Thyroid gland (tissue), 4 donors: ENCODE measurements at regions not wholly inside any gene's neighbourhood (a gene's known extent, or its start where the extent isn't known, plus 50 kb on each side); places are given as distances from the start of the nearest gene placed in this dataset.
"Not testable (repeated sequence)": the region's sequence is repeated elsewhere in the genome, so short reads cannot be mapped to it uniquely, and the experiment has no call there.

Experiments used
- DNase-seq, 2 donors: peaks; one replicate each; pipeline ENCODE4 v3.0.0-alpha.2; 2019
- H3K27ac ChIP-seq, 3 donors: fragments of 200-600 bp; sonication (generic); 1 replicate in 2 of 3; 2 replicates in 1 of 3; pipeline ENCODE4 v1.5.1; 2016 to 2019; ENCODE audit warnings: mild to moderate bottlenecking in 1 of 3, moderate library complexity in 1 of 3
- H3K27me3 ChIP-seq: fragments of 200-600 bp; sonication (generic); one replicate; pipeline ENCODE4 v1.5.1; 2019
- H3K36me3 ChIP-seq, 2 donors: fragments of 200-600 bp; sonication (generic); one replicate each; pipeline ENCODE4 v1.5.1; 2016 to 2019
- H3K4me1 ChIP-seq, 2 donors: fragments of 200-600 bp; sonication (generic); one replicate each; pipeline ENCODE4 v1.5.1; 2017 to 2019
- H3K4me3 ChIP-seq, 3 donors: fragments of 200-600 bp; sonication (generic); replicated peaks in 1 of 3; 1 replicate in 2 of 3; 2 replicates in 1 of 3; pipeline ENCODE4 v1.5.1; 2016; ENCODE audit warnings: mild to moderate bottlenecking in 1 of 3
- H3K9me3 ChIP-seq: fragments of 200-600 bp; sonication (generic); one replicate; pipeline ENCODE4 v1.5.1; 2017
- POLR2A ChIP-seq, 2 donors: fragments of 450-650 bp; IDR thresholded peaks; one replicate each; pipeline ENCODE4 v1.6.1; 2017; ENCODE audit warnings: antibody characterized with exemption in 2 of 2, mild to moderate bottlenecking in 2 of 2, moderate library complexity in 1 of 2
- WGBS, 2 donors: methylation state at CpG; one replicate each; pipeline ENCODE4 v1.1.5; 2017; 5-methylcytosine and 5-hydroxymethylcytosine counted together
- intact Hi-C: fragments of 100-400 bp; cut with DNase I; formaldehyde crosslinking; loops from one replicate; pipeline ENCODE4 v1.15.1; 2023
- TF ChIP-seq, protein P1 (sequence below), 6 experiments: fragments of 200-600 bp in 3 of 6; fragments of 450-650 bp in 3 of 6; sonication (generic) in 3 of 6; IDR thresholded peaks; one replicate each; pipeline ENCODE4 v1.5.1; 2016 to 2019; ENCODE audit warnings: antibody characterized with exemption in 6 of 6, mild to moderate bottlenecking in 2 of 6, inconsistent platforms in 1 of 6, moderate library complexity in 1 of 6

DNA sequence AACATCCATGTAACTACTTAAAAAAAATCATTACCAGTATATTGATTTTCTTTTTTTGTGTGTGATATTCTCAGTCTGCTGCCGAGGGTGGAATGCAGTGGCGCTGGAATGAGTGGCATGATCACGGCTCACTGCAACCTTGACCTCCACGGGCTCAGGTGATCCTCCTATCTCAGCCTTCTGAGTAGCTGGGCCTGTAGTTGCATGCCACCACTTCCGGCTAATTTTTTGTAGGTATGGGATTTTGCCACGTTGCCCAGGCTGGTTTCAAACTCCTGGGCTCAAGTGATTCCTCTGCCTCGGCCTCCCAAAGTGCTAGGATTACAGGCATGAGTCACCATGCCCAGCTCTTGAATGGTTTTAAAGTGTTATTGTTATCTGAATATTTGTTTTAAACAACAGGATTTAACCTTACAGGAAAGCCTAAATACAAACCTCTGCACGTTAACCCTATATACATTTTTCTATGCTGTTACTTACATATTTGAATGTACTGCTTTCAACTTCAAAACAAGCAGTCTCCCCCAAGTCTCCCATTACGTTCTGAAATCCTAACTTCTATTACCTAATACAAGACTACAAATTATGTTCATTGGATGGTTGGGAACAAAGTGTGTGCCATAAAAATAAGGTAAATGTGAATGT, 61.7 kb downstream of the KPNA2 start:
- intact Hi-C loops = no loop called here
- H3K4me3 ChIP-seq = no peak overlapping the region
- H3K4me1 ChIP-seq = peaks cover 0 to 4% of the 10 kb centered on the region in 2 donors
- no peak for TF ChIP-seq POLR2A (IDR thresholded peaks at IDR 0.05)
- TF ChIP-seq, protein P1, sequence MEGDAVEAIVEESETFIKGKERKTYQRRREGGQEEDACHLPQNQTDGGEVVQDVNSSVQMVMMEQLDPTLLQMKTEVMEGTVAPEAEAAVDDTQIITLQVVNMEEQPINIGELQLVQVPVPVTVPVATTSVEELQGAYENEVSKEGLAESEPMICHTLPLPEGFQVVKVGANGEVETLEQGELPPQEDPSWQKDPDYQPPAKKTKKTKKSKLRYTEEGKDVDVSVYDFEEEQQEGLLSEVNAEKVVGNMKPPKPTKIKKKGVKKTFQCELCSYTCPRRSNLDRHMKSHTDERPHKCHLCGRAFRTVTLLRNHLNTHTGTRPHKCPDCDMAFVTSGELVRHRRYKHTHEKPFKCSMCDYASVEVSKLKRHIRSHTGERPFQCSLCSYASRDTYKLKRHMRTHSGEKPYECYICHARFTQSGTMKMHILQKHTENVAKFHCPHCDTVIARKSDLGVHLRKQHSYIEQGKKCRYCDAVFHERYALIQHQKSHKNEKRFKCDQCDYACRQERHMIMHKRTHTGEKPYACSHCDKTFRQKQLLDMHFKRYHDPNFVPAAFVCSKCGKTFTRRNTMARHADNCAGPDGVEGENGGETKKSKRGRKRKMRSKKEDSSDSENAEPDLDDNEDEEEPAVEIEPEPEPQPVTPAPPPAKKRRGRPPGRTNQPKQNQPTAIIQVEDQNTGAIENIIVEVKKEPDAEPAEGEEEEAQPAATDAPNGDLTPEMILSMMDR (IDR thresholded peaks at IDR 0.05) = no peak
- no peaks in the 10 kb centered on the region for H3K27me3 ChIP-seq
- no peaks in the 10 kb centered on the region for H3K36me3 ChIP-seq
- WGBS, 2 donors = 77 to 84% methylated on average over 9 of the region's 9 CpGs
- H3K9me3 ChIP-seq = no peaks in the 10 kb centered on the region
- no peak for DNase-seq
- H3K27ac ChIP-seq = no peak overlapping the region

DNA sequence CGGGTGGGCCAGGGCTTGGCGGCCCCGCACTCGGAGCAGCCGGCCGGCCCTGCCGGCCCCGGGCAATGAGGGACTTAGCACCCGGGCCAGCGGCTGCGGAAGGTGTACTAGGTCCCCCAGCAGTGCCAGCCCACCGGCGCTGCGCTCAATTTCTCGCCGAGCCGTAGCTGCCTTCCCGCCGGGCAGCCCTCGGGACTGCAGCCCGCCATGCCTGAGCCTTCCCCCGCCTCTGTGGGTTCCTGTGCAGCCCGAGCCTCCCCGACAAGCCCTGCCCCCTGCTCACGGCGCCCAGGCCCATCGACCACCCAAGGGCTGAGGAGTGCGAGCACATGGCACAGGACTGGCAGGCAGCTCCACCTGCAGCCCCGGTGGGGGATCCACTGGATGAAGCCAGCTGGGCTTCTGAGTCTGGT, 63.8 kb downstream of the KPNA2 start:
- H3K4me3 ChIP-seq, H3K9me3 ChIP-seq, intact Hi-C loops, DNase-seq, H3K27me3 ChIP-seq, H3K27ac ChIP-seq, H3K36me3 ChIP-seq: not testable (repeated sequence)
- WGBS, 2 donors = 98 to 100% methylated on average over 6 to 23 of the region's 29 CpGs
- H3K4me1 ChIP-seq = peaks cover 12 to 15% of the 10 kb centered on the region in 2 donors

DNA sequence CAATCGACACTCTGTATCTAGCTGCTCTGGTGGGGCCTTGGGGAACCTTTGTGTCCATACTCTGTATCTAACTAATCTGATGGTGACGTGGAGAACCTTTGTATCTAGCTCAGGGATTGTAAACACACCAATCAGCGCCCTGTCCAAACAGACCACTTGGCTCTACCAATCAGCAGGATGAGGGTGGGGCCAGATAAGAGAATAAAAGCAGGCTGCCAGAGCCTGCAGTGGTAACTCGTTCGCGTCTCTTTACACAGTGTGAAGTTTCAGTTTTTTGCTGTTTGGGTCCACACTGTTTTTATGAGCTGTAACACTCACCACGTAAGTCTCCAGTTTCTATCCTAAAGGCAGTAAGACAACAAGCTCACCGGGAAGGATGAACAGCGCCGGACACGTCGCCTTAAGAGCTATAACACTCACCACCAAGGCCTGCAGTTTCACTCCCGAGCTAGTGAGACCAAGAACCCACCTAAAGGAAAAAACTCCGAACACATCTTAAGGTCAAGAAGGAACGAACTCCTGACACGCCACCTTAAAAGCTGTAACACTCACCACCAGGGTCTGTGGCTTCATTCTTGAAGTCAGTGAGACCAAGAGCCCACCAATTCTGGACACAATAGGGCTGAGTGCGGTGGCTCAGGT, 64.6 kb downstream of the KPNA2 start:
- Histone ChIP-seq H3K4me3 (no peak overlapping the region), H3K9me3 (no peaks in the 10 kb centered on the region), H3K27me3 (no peaks in the 10 kb centered on the region), H3K27ac (no peak overlapping the region), H3K4me1 (peaks cover 12 to 15% of the 10 kb centered on the region in 2 donors), H3K36me3 (no peaks in the 10 kb centered on the region)
- TF ChIP-seq, protein P1 (IDR thresholded peaks at IDR 0.05) = no peak
- TF ChIP-seq POLR2A (IDR thresholded peaks at IDR 0.05) = no peak
- intact Hi-C loops = no loop called here
- WGBS, 2 donors = 90 to 95% methylated on average over 17 of the region's 17 CpGs
- no peak for DNase-seq

DNA sequence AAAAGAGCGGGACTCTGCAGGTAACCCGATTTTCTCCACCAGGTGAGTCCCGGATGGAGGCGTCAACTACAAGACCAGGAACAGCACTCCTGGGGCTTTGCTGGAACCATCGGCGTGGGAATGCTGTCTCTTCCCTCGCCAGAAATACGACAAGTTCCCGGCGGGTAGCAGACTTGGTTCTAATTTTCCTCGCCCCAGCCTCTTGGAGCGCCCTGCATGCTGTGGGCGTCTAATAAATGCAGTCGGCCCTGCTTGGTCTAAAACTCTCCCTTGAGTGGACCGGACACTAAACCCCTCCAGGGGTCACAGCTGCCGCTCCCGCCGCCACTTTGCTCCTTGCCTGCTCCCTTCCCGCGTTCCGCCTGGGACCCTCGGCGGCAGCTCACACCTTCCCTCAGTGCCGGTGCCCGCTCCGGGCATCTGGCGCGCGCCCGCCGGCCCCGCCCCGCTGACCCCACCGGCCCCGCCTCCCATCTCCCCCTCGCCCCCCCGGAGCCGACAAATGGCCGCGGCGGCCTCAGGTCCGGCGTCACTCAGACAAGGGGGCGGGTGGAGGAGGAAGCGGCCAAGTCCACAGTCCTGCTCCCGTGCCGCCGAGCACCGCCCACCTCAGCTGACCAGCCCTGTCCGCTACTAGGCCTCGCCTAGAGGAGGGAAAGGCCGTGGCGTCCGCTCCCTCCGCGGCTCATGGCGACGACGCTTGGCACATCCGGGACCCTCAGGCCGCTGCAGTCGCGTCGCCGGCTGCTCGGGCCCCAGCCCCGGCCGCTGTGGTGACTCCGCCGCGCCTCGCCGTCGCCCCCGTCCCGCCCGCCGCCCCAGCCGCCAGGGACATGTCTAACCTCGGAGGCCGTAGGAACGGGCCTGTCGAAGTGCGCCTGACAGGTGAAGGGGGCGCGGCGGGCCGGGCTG, 65.8 kb downstream of the KPNA2 start:
- 14 to 18% methylated on average over 19 to 21 of the region's 88 CpGs for WGBS, 2 donors
- peak overlapping the region; percentile 84 to 92 (median 89) for H3K27ac ChIP-seq
- peak; percentile 97 to 99 for DNase-seq
- intact Hi-C loops = no loop called here
- H3K36me3 ChIP-seq = no peaks in the 10 kb centered on the region
- no peaks in the 10 kb centered on the region for H3K9me3 ChIP-seq
- no peaks in the 10 kb centered on the region for H3K27me3 ChIP-seq
- H3K4me1 ChIP-seq = peaks cover 16 to 17% of the 10 kb centered on the region in 2 donors
- TF ChIP-seq, protein P1 (IDR thresholded peaks at IDR 0.05) = peak in 1 of 6 experiments; percentile 22
- peak; percentile 91 to 99 for TF ChIP-seq POLR2A (IDR thresholded peaks at IDR 0.05)
- H3K4me3 ChIP-seq = peak overlapping the region; percentile 63 to 94 (median 88)

DNA sequence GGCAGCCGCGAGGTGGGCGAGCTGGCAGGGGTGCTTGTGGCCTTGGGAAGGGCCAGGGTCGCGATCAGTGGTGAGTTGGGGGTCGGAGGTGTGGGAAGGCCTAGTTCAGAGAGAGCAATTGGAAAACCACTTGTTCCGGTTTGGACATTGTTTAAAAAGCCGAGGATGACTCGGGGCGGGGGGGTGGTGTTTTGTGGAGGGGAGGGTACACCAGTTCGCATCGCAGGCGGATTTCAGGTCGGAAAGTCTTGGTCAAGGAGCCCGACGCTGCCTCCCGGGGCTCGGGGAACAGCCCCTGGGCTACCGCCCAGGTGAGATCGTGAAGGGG, 66.4 kb downstream of the KPNA2 start:
- H3K27me3 ChIP-seq = no peaks in the 10 kb centered on the region
- peak overlapping the region; percentile 84 to 92 (median 89) for H3K27ac ChIP-seq
- TF ChIP-seq, protein P1 (IDR thresholded peaks at IDR 0.05) = no peak
- no peak for TF ChIP-seq POLR2A (IDR thresholded peaks at IDR 0.05)
- H3K4me1 ChIP-seq = peaks cover 18 to 21% of the 10 kb centered on the region in 2 donors
- no peaks in the 10 kb centered on the region for H3K36me3 ChIP-seq
- no peak for DNase-seq
- intact Hi-C loops = no loop called here
- H3K9me3 ChIP-seq = no peaks in the 10 kb centered on the region
- WGBS, 2 donors = 0 to 1% methylated on average over 14 to 15 of the region's 20 CpGs
- H3K4me3 ChIP-seq = peak overlapping the region; percentile 63 to 94 (median 88)
